H7 (cell line): ENCODE measurements at regions not wholly inside any gene's neighbourhood (a gene's known extent, or its start where the extent isn't known, plus 50 kb on each side); places are given as distances from the start of the nearest gene placed in this dataset.
"Not testable (repeated sequence)": the region's sequence is repeated elsewhere in the genome, so short reads cannot be mapped to it uniquely, and the experiment has no call there.

Experiments
- DNase-seq: peaks from one replicate; pipeline ENCODE4 v3.0.0; 2012
- H3K27me3 ChIP-seq: 2 replicates; pipeline ENCODE4 v1.6.0; 2011; ENCODE audit warnings: mild to moderate bottlenecking, low read length; ENCODE audit not compliant: control insufficient read depth, insufficient read depth
- H3K36me3 ChIP-seq: replicated peaks from 2 replicates; pipeline ENCODE4 v1.5.1; 2011; ENCODE audit warnings: low read length; ENCODE audit not compliant: control insufficient read depth, insufficient read depth
- H3K4me3 ChIP-seq: 2 replicates; pipeline ENCODE4 v1.5.1; 2011; ENCODE audit warnings: low read depth, mild to moderate bottlenecking, control low read depth, low read length, moderate library complexity; ENCODE audit not compliant: insufficient read depth

DNA sequence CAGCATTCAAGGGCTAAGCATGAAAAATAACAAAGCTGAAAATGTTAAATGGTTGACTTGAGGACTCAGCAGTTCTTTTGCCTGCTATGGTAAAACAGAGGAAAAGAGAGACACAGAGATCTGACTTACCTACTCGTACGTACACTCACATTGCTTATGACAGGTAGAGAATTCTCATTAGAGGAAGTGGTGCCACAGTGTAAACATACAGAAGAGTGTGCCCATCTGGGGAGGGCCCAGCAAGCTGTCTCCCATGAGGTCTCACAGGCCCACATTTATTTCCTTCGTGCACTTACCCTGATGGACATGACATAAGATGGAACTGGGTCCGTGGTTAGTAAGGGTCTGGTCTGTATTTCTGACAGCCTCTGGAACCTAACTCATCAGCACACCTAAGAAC lies 729.1 kb downstream of the BCL11A start:
- H3K36me3 ChIP-seq: no peaks in the 10 kb centered on the region
- no peak overlapping the region for H3K4me3 ChIP-seq
- DNase-seq: no peak
- no peaks in the 10 kb centered on the region for H3K27me3 ChIP-seq

DNA sequence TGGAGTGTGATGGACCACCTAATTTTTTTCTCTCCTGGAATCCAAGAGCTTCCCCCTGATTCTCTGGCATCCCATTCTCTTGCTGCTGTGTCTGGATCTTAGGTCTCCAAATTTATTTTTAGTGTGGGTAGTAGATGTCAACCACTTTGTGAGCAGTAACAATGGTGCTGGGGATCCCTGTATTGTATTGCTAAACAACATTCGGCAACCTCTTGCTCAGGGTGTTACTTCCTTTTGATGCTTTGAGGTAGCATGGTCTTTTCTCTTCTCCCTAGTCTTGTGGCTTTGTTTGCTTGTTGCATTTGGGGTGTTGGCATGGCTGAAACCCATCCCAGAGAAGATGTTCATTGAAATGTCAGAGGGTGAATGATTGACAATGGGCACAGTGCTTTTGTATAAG lies 737.4 kb downstream of the BCL11A start:
- no peaks in the 10 kb centered on the region for H3K36me3 ChIP-seq
- H3K4me3 ChIP-seq: no peak overlapping the region
- no peak for DNase-seq
- no peaks in the 10 kb centered on the region for H3K27me3 ChIP-seq

DNA sequence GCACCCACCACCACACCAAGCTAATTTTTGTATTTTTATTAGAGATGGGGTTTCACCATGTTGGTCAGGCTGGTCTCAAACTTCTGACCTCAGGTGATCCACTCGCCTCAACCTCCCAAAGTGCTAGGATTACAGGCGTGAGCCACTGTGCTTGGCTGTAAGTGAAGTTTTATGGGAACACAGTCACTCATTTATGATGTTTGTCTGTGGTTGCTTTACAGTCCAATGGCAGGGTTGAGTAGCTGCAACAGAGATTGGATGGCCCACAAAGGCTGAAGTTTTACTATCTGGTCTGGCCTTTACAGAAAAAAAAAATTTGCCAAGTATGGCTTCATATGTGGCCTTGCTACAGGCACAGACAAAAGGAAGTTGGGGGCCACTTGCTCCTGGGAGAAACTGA lies 743.2 kb downstream of the BCL11A start:
- DNase-seq, H3K4me3 ChIP-seq, H3K36me3 ChIP-seq, H3K27me3 ChIP-seq: not testable (repeated sequence)

DNA sequence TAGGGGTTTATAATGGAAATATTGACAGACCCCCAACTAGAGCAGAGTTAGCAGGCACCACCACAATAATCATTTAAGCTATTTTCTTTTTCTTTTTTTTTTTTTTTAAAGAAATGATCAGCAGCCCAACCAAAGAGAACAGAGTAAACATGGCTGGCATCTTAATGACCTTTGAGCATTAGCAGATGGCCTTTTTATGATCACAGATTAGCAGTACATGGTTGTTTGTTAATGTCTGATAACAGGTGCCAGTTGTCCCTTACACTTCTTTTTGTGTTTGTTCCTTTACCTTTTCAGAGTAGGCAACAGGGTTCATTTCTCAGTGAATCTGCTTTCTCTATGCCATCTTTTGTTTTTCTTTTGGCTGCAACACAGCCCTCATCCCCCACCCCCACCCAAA lies 747.0 kb downstream of the BCL11A start:
- H3K4me3 ChIP-seq: no peak overlapping the region
- no peaks in the 10 kb centered on the region for H3K36me3 ChIP-seq
- H3K27me3 ChIP-seq: no peaks in the 10 kb centered on the region
- DNase-seq: no peak

DNA sequence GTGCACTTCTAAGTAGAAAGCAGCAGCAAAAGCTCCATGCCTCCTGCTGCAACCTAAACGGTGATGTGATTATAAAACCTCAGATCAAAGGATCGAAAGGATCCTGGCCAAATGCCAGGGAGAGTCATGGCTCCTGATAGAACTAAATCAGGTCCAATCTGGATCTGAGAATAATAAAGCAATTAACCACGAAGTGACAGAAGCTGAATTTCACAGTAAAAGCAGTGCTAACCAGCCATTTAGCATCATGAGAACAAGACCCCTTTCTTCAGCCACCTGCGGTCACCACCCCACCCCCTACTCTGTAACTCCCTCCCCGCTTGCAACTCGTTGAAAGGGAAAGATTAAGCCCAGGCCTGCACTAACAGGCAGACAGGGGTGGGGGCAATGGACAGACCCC lies 748.7 kb downstream of the BCL11A start:
- no peak for DNase-seq
- Histone ChIP-seq H3K4me3 (no peak overlapping the region), H3K27me3 (no peaks in the 10 kb centered on the region), H3K36me3 (no peaks in the 10 kb centered on the region)

DNA sequence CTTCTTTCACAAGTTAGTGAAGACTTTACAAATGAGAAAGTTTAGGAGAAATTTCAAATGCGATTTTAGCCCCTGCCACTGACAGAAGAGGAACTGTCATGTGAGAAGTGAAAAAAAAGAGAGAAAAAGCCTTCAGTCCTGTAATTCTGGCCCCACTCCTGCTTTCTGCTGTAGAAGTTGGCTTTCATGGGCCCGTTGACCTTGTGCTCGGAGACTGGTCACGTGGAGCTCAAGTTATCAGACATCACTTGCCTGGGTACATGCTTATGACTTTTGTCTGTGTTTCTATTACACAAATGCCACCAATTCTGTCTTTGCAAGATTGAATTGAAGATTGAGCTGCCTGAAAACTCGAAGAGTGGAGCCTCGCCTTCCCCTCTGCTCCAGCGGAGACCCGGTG lies 749.9 kb downstream of the BCL11A start:
- Histone ChIP-seq H3K4me3 (no peak overlapping the region), H3K27me3 (no peaks in the 10 kb centered on the region), H3K36me3 (no peaks in the 10 kb centered on the region)
- DNase-seq: no peak

DNA sequence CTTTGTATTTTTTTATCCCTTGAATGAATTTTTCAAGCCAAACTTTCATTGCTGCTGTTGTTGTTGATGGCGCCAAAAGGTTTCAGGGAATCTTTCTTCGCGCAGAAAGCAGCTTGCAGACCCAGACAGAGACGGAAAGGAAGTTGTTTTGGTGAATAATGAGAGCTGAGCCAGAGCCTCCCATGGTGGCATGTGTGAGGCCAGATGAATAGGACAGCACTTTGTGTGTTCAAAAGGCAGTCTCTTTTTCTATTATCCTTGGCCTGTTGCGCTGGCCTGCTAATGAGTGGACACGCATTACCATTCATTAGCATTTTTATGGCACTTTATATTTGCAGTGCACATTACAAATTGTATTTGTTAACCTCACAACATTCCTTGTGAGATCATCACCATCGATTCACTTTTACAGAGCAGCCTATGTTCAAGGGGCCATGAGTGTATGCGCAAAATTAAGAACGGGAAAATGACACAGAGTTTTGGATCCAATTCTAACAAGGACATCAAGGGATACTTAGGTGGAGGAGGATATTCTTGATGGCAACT lies 754.7 kb downstream of the BCL11A start:
- H3K36me3 ChIP-seq: no peaks in the 10 kb centered on the region
- H3K4me3 ChIP-seq: no peak overlapping the region
- no peak for DNase-seq
- H3K27me3 ChIP-seq: no peaks in the 10 kb centered on the region

DNA sequence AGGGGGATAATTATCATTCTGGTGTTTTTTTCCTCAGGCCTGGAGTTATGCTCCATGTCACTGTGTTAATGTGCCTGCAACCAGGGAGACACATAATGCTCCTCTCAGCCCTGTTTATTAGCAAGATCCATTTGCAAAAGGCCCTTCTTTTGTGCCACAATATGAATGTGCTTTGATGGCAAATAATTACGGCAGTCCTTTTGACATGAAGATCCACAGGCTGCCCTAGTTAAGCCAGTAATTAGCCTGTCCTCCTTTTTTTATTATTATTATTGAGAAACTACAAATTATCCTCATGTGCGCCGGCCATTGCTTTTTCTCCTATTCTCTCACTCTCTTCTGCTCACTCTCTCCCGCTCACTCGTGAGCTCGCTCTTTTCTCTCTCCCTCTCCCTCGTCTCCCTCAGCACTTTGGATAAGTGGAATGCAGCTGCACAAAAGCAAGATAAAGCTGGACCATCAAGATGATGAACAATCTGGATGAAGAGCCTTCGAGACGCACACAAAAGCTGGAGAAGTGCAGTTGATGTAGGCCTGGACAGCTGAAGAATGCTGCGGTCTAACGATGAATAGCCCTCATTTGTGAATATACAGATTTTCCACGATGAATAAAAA lies 762.3 kb downstream of the BCL11A start:
- Histone ChIP-seq H3K27me3 (no peaks in the 10 kb centered on the region), H3K36me3 (no peaks in the 10 kb centered on the region), H3K4me3 (no peak overlapping the region)
- no peak for DNase-seq

DNA sequence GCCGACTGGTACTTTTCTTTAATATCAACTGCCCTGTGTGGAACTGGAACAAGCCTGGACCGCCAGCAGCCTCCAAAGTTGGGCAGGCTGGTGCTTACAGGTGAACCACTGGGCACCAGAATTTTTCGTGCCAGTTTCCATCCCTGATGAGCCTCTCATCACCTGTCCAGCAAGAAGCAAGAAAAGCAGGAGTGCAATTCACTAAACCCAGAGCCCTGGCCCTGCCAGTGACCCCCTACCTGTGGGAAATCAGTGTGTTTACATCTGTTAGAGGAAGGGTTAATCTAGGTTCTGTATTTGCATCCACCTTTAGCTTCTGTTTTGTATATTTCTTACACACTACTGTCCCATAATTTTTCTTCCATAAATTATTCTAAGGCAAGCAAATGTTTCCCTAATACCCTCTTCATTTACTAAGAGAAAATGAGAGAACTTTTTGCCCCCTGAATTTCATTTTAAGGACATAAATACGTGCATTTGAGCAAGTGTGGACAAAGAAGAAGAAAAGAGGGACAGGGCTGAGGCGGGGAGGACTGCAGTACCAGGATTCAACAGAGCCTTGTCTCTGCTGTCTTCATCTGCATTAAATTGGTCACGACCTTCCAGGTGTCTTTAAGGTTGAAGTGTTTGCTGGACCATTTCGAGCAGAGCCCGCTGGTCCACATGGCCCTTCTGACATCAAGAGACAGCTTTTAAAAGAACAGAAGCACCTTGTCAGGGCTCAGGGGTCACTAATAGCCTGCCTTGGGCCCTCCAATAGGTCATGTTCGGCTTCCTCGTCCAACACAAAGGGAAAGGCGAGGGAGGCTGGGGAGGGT lies 763.1 kb downstream of the BCL11A start:
- Histone ChIP-seq H3K27me3 (no peaks in the 10 kb centered on the region), H3K36me3 (no peaks in the 10 kb centered on the region), H3K4me3 (no peak overlapping the region)
- no peak for DNase-seq

DNA sequence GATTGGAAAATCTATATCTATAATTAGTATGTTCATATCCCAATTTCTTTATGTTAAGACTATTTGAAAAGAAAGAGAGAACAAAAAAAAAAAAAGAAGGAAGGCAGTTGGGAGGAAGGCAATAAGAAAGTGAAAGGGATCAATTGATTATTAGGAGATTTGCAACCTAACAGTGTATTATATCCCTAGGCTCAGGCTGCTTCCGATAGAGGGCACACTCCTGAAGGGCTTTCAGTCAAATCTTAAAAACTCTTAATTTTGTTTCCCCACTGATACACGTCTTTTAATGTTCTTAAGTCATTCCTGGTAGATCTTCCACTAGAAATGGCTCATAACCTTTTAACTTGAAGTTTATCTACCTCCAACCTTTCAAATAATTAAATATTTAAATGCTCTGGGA lies 763.9 kb downstream of the BCL11A start:
- DNase-seq: no peak
- Histone ChIP-seq H3K27me3 (no peaks in the 10 kb centered on the region), H3K4me3 (no peak overlapping the region), H3K36me3 (no peaks in the 10 kb centered on the region)

DNA sequence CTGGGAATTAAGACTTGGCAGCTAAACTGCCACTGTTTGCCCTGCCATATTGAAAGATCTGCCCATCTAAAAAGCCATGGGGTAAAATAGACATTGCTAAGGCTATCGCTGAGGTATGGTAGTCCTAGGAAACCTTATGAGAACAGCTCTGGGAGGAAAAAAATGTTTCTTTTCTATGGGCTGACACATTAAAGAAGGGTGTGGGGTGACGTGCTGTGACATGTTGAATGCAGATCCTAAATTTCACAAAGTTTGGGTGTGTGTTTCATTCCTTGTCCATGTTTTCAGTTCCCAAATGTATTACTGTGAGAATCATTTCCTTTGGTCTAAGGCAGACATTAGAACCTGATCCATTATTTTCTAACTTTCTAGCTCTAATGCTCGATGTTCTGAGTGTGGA lies 766.4 kb downstream of the BCL11A start:
- Histone ChIP-seq H3K4me3 (no peak overlapping the region), H3K36me3 (no peaks in the 10 kb centered on the region), H3K27me3 (no peaks in the 10 kb centered on the region)
- no peak for DNase-seq

DNA sequence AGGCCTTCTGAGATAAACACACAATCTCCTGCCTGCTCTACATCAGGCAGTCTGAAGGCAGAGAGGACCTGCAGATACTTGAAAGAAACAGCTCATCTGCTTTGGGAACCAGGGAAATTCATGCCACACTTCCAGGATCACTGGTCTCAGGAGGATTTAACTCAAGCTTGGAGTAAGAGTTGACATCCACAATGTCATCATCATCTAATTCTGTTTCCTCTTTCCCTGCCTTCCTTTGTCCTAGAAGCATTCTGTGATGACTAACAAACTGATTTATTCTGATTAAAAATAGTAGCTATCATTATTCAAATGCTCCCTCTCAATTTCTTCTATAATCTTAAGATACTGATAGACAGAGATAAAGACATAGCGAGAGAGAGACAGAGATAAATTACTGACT lies 766.8 kb downstream of the BCL11A start:
- DNase-seq: no peak
- Histone ChIP-seq H3K36me3 (no peaks in the 10 kb centered on the region), H3K27me3 (no peaks in the 10 kb centered on the region), H3K4me3 (no peak overlapping the region)

DNA sequence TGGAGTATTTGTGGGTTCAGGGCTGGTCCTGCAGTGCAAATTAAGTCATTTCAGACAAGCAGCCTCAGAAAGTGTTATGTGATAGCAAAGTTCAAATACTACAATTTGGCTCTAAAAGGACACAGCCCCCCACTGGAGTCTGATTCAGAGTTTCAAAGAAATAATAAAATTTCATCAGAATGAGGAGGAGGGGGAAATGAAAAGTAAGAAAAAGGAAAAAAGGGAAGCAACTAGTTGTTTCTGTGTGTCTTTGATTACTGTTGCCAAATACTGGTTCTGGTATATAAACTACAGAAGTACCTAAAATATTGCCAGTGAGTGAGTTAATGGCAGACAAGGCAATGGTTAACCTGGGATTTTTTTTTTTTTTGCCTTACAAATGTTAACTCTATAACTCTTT lies 773.9 kb downstream of the BCL11A start:
- Histone ChIP-seq H3K36me3 (no peaks in the 10 kb centered on the region), H3K4me3 (no peak overlapping the region)

DNA sequence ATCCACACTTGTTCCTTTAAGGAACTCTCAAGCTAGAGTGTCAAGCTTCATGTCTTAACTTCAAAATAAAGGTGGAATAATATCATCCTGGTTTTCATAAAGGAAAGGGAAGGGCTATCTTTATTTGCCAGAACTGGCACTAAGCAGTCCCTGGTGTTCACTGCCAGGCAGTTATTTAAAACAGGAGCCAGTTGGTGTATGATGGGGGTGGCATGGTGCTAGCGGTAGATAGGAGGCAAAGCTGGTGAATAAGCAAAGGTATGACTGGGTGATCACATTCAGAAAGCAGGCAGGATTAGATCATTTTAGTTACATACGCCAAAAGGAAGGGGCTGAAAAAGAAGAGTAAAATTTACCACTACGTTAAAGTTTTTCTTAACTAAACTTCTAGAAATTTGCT lies 776.3 kb downstream of the BCL11A start:
- no peak for DNase-seq
- Histone ChIP-seq H3K36me3 (no peaks in the 10 kb centered on the region), H3K4me3 (no peak overlapping the region), H3K27me3 (no peaks in the 10 kb centered on the region)

More for the DNA sequence above, 773.9 kb downstream of the BCL11A start:
- H3K27me3 ChIP-seq: no peaks in the 10 kb centered on the region
- DNase-seq: no peak

DNA sequence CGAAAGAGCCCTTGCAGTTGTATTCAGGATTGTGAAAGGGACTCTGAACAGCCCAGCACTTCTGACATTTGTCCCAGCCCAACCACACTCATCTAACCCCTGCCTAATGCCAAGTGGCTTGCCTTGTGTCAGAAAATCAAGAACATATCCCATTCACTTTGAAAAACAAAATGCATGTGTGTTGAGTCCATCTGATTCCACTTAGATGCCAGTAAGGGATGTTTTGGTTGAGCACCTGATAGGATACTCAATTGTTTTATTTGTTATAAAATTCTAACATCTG lies 776.8 kb downstream of the BCL11A start:
- Histone ChIP-seq H3K36me3 (no peaks in the 10 kb centered on the region), H3K27me3 (no peaks in the 10 kb centered on the region), H3K4me3 (no peak overlapping the region)
- DNase-seq: no peak
